H1 (cell line): ENCODE measurements at regions not wholly inside any gene's neighbourhood (a gene's known extent, or its start where the extent isn't known, plus 50 kb on each side); places are given as distances from the start of the nearest gene placed in this dataset.

Experiments used
- CEBPB ChIP-seq: IDR thresholded peaks from 2 replicates; pipeline ENCODE4 v1.6.1; 2012; ENCODE audit warnings: low read depth, low read length
- CTCF ChIP-seq, 3 experiments: IDR thresholded peaks; 1 replicate in 2 of 3; 2 replicates in 1 of 3; pipeline versions ENCODE4 v1.5.1 to v1.6.1; 2011; ENCODE audit warnings: low read length in 3 of 3, mild to moderate bottlenecking in 3 of 3, inconsistent platforms in 2 of 3, low read depth in 1 of 3, moderate library complexity in 1 of 3; ENCODE audit not compliant: insufficient read depth in 1 of 3; ENCODE audit errors: control extremely low read depth in 1 of 3
- EGR1 ChIP-seq: IDR thresholded peaks from 2 replicates; pipeline ENCODE4 v1.6.1; 2011; ENCODE audit warnings: low read depth, low read length, borderline replicate concordance
- POLR2A ChIP-seq, 2 experiments: IDR thresholded peaks; 1 replicate in 1 of 2; 2 replicates in 1 of 2; pipeline ENCODE4 v1.6.1; 2011; ENCODE audit warnings: low read depth in 2 of 2, low read length in 2 of 2, mild to moderate bottlenecking in 2 of 2; ENCODE audit errors: control extremely low read depth in 1 of 2

- TF ChIP-seq CTCF (IDR thresholded peaks at IDR 0.05; ENCODE audit: control extremely low read depth in 1 of 3, insufficient read depth in 1 of 3, low read depth in 1 of 3, low read length in 3 of 3), result no peak
- no peak for TF ChIP-seq EGR1
- no peak for TF ChIP-seq CEBPB
- no peak for TF ChIP-seq POLR2A (IDR thresholded peaks at IDR 0.05; ENCODE audit: control extremely low read depth in 1 of 2, low read depth in 2 of 2, low read length in 2 of 2)
Observed at GRCh38 chr21:28614791-28615190, 377.9 kb downstream of the LTN1 start.
